IPS-15b (cell line): ENCODE measurements at regions not wholly inside any gene's neighbourhood (a gene's known extent, or its start where the extent isn't known, plus 50 kb on each side); places are given as distances from the start of the nearest gene placed in this dataset.

Experiments used
- H3K27me3 ChIP-seq: one replicate; pipeline ENCODE4 v1.6.1; 2013; ENCODE audit warnings: low read length; ENCODE audit not compliant: control insufficient read depth, insufficient read depth
- H3K36me3 ChIP-seq: one replicate; pipeline ENCODE4 v1.6.1; 2013; ENCODE audit warnings: low read length; ENCODE audit not compliant: control insufficient read depth, insufficient read depth
- H3K4me1 ChIP-seq: one replicate; pipeline ENCODE4 v1.6.1; 2013; ENCODE audit warnings: mild to moderate bottlenecking, low read length; ENCODE audit not compliant: control insufficient read depth, insufficient read depth
- H3K4me3 ChIP-seq: one replicate; pipeline ENCODE4 v1.5.1; 2013; ENCODE audit warnings: low read depth, low read length
- H3K9ac ChIP-seq: one replicate; pipeline ENCODE4 v1.6.1; 2013; ENCODE audit warnings: low read depth, mild to moderate bottlenecking, low read length
- H3K9me3 ChIP-seq: one replicate; pipeline ENCODE4 v1.6.1; 2013; ENCODE audit warnings: mild to moderate bottlenecking, low read length; ENCODE audit not compliant: control insufficient read depth, insufficient read depth

- Histone ChIP-seq H3K27me3 (no peaks in the 10 kb centered on the region), H3K9ac (no peak overlapping the region), H3K4me1 (no peaks in the 10 kb centered on the region), H3K36me3 (no peaks in the 10 kb centered on the region), H3K9me3 (no peaks in the 10 kb centered on the region), H3K4me3 (no peak overlapping the region)
These were observed 606.7 kb upstream of the CHRM3 start for GRCh38 chr1:238779716-238780115.

- H3K4me1 ChIP-seq: no peaks in the 10 kb centered on the region
- no peaks in the 10 kb centered on the region for H3K9me3 ChIP-seq
- no peak overlapping the region for H3K9ac ChIP-seq
- no peak overlapping the region for H3K4me3 ChIP-seq
- no peaks in the 10 kb centered on the region for H3K27me3 ChIP-seq
- no peaks in the 10 kb centered on the region for H3K36me3 ChIP-seq
These were observed 608.3 kb upstream of the CHRM3 start for GRCh38 chr1:238778113-238778512.

- no peaks in the 10 kb centered on the region for H3K36me3 ChIP-seq
- no peaks in the 10 kb centered on the region for H3K9me3 ChIP-seq
- H3K4me3 ChIP-seq: no peak overlapping the region
- H3K9ac ChIP-seq: no peak overlapping the region
- no peaks in the 10 kb centered on the region for H3K4me1 ChIP-seq
- no peaks in the 10 kb centered on the region for H3K27me3 ChIP-seq
These were observed 608.8 kb upstream of the CHRM3 start for GRCh38 chr1:238777551-238777950.

- H3K9ac ChIP-seq: no peak overlapping the region
- H3K27me3 ChIP-seq: no peaks in the 10 kb centered on the region
- H3K9me3 ChIP-seq: no peaks in the 10 kb centered on the region
- H3K4me1 ChIP-seq: no peaks in the 10 kb centered on the region
- H3K4me3 ChIP-seq: no peak overlapping the region
- H3K36me3 ChIP-seq: no peaks in the 10 kb centered on the region
These were observed 610.2 kb upstream of the CHRM3 start for GRCh38 chr1:238776126-238776525.

GRCh38 chr1:238772322-238772721 lies 614.0 kb upstream of the CHRM3 start:
- Histone ChIP-seq H3K36me3 (no peaks in the 10 kb centered on the region), H3K9me3 (no peaks in the 10 kb centered on the region), H3K4me1 (no peaks in the 10 kb centered on the region), H3K9ac (no peak overlapping the region), H3K27me3 (no peaks in the 10 kb centered on the region), H3K4me3 (no peak overlapping the region)

GRCh38 chr1:238767321-238767720 lies 619.0 kb upstream of the CHRM3 start:
- no peak overlapping the region for H3K4me3 ChIP-seq

GRCh38 chr1:238764779-238765178 lies 621.6 kb upstream of the CHRM3 start:
- Histone ChIP-seq H3K4me1 (no peaks in the 10 kb centered on the region), H3K27me3 (no peaks in the 10 kb centered on the region), H3K9ac (no peak overlapping the region), H3K36me3 (no peaks in the 10 kb centered on the region), H3K9me3 (no peaks in the 10 kb centered on the region), H3K4me3 (no peak overlapping the region)

More at GRCh38 chr1:238767321-238767720, 619.0 kb upstream of the CHRM3 start:
- no peaks in the 10 kb centered on the region for H3K9me3 ChIP-seq
- H3K4me1 ChIP-seq: no peaks in the 10 kb centered on the region
- H3K9ac ChIP-seq: no peak overlapping the region
- H3K36me3 ChIP-seq: no peaks in the 10 kb centered on the region
- no peaks in the 10 kb centered on the region for H3K27me3 ChIP-seq

- no peak overlapping the region for H3K9ac ChIP-seq
These were observed 633.1 kb upstream of the CHRM3 start for GRCh38 chr1:238753252-238753651.

GRCh38 chr1:238752327-238752726 lies 634.0 kb upstream of the CHRM3 start:
- Histone ChIP-seq H3K9ac (no peak overlapping the region), H3K36me3 (no peaks in the 10 kb centered on the region), H3K4me1 (peaks cover 8% of the 10 kb centered on the region), H3K9me3 (no peaks in the 10 kb centered on the region), H3K4me3 (no peak overlapping the region), H3K27me3 (no peaks in the 10 kb centered on the region)

More at GRCh38 chr1:238753252-238753651, 633.1 kb upstream of the CHRM3 start:
- Histone ChIP-seq H3K4me1 (peaks cover 8% of the 10 kb centered on the region), H3K9me3 (no peaks in the 10 kb centered on the region), H3K36me3 (no peaks in the 10 kb centered on the region), H3K27me3 (no peaks in the 10 kb centered on the region), H3K4me3 (no peak overlapping the region)

GRCh38 chr1:238745069-238745468 lies 641.3 kb upstream of the CHRM3 start:
- Histone ChIP-seq H3K36me3 (no peaks in the 10 kb centered on the region), H3K4me1 (no peaks in the 10 kb centered on the region), H3K4me3 (no peak overlapping the region), H3K9ac (no peak overlapping the region), H3K27me3 (no peaks in the 10 kb centered on the region), H3K9me3 (no peaks in the 10 kb centered on the region)

- H3K9ac ChIP-seq: no peak overlapping the region
- no peaks in the 10 kb centered on the region for H3K4me1 ChIP-seq
- no peaks in the 10 kb centered on the region for H3K27me3 ChIP-seq
- no peak overlapping the region for H3K4me3 ChIP-seq
- H3K9me3 ChIP-seq: no peaks in the 10 kb centered on the region
- no peaks in the 10 kb centered on the region for H3K36me3 ChIP-seq
These were observed 647.5 kb upstream of the CHRM3 start for GRCh38 chr1:238738892-238739291.

GRCh38 chr1:238727670-238728069 lies 658.7 kb upstream of the CHRM3 start:
- Histone ChIP-seq H3K4me3 (no peak overlapping the region), H3K27me3 (no peaks in the 10 kb centered on the region), H3K4me1 (no peaks in the 10 kb centered on the region), H3K9ac (no peak overlapping the region), H3K36me3 (no peaks in the 10 kb centered on the region), H3K9me3 (no peaks in the 10 kb centered on the region)

- no peaks in the 10 kb centered on the region for H3K36me3 ChIP-seq
- H3K9me3 ChIP-seq: no peaks in the 10 kb centered on the region
- no peak overlapping the region for H3K9ac ChIP-seq
- no peak overlapping the region for H3K4me3 ChIP-seq
- no peaks in the 10 kb centered on the region for H3K4me1 ChIP-seq
- no peaks in the 10 kb centered on the region for H3K27me3 ChIP-seq
These were observed 663.6 kb upstream of the CHRM3 start for GRCh38 chr1:238722812-238723211.
